GM21576 (cell line): ENCODE measurements at regions not wholly inside any gene's neighbourhood (a gene's known extent, or its start where the extent isn't known, plus 50 kb on each side); places are given as distances from the start of the nearest gene placed in this dataset.

Source experiments
- ATAC-seq: cut with Tn5 transposase; IDR thresholded peaks from one replicate; pipeline ENCODE4 v1.9.1; 2021; ENCODE audit warnings: mild to moderate bottlenecking, moderate library complexity; ENCODE audit not compliant: unreplicated experiment

DNA sequence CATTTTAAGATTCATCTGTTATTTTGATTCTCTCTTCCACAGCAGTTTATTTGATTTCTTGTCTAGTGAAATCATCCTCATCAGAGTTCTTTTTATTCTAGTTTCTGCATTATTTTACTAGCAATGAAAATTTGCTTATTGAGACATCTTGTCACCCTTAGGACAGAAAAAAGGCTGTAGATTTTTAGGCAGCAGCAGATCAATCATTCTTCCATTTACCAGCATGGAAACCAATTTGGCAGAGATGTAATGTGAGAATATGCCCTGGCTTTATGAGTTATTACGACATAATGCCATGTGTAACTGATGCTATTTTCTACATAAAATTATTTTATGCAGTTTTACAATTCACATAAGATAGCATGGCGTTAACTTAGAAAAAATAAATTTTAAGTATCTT is 688.6 kb upstream of the SLC10A2 start:
- ATAC-seq: no peak

- ATAC-seq: no peak
These were observed 668.6 kb upstream of the SLC10A2 start for GRCh38 chr13:103734837-103735236.

DNA sequence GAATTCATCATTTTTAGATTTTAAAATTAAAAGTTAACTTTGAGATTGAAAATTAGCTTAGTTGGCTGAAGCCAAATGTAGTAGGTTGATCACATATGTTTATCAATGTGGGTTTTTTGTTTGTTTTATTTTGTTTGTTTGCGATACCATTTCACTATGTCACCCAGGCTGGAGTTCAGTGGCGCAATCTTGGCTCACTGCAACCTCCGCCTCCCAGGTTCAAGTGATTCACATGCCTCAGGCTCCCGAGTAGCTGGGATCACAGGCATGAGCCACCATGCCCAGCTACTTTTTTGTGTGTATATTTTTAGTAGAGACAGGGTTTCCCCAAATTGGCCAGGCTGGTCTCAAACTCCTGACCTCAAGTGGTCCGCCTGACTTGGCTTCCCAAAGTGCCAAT is 665.7 kb upstream of the SLC10A2 start:
- ATAC-seq: no peak

- ATAC-seq: no peak
These were observed 664.2 kb upstream of the SLC10A2 start for GRCh38 chr13:103730407-103730806.

DNA sequence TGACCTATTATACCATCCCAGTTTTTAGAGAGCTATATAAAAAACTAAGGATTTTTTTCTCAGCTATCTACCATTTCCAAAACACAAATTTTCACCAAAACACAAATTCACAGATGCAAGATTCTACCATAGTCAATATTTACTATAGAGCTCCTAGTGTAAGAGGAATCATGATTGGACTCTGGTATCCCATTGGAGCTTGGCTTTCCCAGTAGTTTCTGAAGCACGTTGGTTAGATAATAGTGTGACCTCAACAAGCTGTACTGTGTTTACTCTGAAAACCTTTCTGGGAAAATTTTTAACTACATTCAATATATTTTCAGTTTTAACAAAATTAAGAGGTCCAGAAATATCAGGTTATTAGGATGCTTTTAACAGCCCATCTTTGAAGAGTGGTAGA is 660.6 kb upstream of the SLC10A2 start:
- no peak for ATAC-seq

DNA sequence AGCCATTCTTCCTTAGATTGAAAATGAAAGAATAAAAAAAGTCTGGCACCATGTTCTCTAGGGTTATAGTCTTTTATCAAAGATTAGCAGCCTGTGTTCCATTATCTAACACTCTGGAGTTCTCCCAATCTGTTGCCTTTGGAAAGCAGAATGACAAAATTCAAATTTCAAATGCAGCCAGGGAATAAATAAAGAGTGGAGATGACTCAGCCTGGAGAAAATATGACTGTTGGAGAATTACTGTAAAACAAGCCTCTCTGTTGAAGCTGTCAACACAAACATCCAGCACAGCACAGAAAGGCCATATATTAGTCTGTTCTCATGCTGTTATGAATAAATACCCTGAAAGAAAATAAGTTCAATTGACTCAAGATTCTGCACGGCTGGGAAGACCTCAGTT is 650.5 kb upstream of the SLC10A2 start:
- no peak for ATAC-seq

DNA sequence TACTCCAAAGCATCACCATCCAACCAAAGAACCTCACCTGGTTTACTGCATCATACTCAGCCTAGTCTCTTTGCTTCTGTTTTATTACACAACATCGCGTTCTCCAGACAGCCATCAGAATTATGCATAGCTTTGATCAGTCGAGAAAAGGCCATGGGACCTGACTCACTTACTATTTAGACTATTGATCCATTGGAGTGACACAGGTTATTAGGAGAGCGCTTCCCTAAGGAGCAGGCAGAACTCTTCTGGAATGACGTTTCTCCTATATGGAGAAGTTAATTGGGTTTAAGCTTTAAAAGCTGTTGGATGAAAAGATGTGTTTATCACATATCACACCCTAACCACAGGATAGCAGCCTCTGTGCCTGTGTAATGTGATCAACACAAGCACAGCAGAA is 649.1 kb upstream of the SLC10A2 start:
- no peak for ATAC-seq

- ATAC-seq: no peak
These were observed 637.0 kb upstream of the SLC10A2 start for GRCh38 chr13:103703246-103703645.

- ATAC-seq: no peak
These were observed 631.8 kb upstream of the SLC10A2 start for GRCh38 chr13:103698000-103698399.

- no peak for ATAC-seq
These were observed 629.1 kb upstream of the SLC10A2 start for GRCh38 chr13:103695320-103695719.

GRCh38 chr13:103694471-103694870 is 628.3 kb upstream of the SLC10A2 start:
- ATAC-seq: no peak

GRCh38 chr13:103694033-103694432 is 627.8 kb upstream of the SLC10A2 start:
- no peak for ATAC-seq

DNA sequence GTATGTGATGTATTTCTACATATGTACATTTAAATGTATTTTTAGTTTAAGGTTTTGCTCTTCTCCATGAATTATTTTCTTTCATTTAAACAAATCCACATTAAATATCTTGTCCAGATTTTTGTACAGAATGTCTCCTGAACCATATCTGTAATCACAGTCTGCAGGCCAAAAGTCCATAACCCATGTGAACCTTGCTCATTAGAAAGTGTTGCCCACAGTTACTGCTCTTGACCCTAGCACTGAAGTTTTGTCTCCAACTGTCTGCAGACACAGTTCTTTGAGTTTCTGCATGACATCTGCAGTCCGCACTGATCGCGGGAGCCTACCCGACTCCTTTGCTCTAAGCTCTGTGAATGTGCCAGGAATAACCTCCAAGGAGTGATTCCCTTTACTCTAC is 626.2 kb upstream of the SLC10A2 start:
- no peak for ATAC-seq

DNA sequence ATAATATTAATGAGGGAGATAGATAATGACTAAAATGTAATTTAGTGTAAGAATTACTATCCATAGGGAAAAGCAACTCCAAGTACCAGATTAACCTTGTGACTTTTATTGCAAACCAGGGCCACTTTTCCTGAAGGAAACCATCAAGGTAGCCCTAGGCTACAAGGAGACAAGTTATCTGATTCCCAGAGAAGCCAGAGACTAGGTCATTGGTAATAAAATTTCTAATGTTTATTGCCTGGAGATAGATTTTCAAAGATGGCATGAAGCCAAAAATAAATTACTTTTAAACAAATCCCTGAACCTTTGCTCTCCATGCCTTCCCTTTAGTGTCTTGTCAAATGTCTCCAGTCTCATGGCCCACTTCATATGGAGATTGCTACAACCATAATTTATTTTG is 610.1 kb upstream of the SLC10A2 start:
- ATAC-seq: no peak

GRCh38 chr13:103671547-103671946 is 605.3 kb upstream of the SLC10A2 start:
- ATAC-seq: no peak

DNA sequence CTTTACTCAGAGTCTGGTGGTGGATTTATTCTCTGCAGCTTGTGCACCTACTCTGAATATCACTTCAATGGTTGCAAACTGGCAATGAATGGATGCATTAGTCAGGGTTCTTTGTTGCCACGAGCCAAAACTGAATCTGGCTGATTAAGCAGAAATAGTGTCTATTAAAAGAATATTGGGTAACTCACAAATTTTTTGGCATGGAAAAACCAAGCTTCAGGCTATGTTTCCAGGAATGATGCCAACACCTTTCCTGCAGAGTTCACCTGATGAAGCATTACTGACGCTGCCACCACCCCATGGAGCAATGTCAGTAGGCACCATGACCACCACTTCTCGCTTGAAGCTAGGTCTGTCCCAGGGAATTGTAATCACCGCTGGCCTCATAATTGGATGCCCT is 597.8 kb upstream of the SLC10A2 start:
- ATAC-seq: no peak

DNA sequence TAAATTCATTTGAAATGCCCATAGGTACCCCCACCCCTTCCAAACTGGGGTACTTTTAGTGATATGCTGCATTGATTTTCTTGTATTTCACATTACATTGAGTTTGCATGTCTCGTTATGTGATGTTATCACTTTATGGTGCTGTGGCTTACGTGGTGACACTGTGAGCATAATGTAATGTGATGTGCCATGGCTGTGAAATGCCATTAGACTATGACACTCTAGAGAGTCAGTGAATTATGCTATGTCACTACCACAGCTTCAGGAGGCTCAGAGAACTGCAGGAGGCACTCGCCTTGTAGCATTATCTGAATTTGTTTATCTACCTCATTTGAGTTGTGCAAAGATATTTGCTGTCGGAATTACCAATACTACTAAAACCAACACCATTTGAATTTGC is 590.1 kb upstream of the SLC10A2 start:
- no peak for ATAC-seq

DNA sequence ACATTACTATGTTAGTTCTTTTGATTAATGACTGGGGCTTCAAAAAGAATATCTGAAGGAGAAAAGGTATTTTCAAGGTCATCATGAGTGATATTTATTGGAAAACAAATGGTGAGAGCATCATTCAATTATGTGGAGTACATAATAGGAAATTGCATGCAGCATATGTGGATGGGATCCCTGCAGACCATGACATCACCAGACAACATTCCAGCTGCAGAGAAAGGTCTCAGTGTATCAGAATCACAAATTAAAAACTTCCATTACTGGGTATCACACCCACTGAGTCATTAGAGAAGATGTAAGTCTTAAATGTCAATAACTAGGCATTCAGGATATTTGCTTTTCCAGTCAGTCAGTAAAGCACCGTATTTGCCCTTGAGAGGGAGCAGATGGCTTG is 574.4 kb upstream of the SLC10A2 start:
- ATAC-seq: no peak

DNA sequence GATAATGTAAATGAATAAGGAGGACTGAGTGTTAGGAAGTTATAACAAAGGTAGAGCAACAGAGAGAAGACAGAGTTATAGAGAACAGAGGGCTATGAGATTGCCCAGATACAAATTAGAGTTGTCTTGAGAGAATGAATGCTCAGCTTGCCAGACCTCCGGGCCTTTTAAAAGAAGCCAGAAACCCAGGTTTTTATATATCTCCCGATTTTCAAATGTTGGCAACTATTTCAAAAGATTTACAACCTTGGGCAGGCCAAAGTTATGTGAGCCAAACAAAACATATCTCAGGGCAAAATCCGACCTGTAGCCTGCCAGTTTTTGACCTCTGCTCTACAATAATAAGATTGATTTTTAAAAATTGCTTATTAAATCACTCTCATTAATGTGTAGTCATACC is 573.1 kb upstream of the SLC10A2 start:
- no peak for ATAC-seq

- no peak for ATAC-seq
These were observed 572.5 kb upstream of the SLC10A2 start for GRCh38 chr13:103638706-103639105.

DNA sequence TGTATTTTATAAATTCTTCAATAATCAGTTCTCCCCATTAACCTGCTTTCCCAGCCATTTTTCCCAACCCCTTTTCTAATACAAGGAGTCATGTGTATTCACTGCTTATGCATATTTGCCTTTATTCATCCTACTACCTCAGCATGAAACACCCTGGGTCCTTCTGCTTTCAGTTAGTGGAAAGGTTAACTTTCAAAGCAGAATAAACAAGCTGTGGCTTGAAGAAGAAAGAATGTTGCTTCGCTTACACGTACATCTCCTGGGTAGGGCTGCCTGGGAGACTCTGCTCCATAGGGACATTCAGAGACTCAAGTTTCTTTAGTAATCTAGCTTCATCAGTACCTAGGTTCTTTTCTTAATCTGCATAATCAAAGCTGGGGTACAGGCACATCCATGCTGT is 567.8 kb upstream of the SLC10A2 start:
- ATAC-seq: no peak

GRCh38 chr13:103625194-103625593 is 559.0 kb upstream of the SLC10A2 start:
- ATAC-seq: no peak

GRCh38 chr13:103618151-103618550 is 551.9 kb upstream of the SLC10A2 start:
- ATAC-seq: no peak

DNA sequence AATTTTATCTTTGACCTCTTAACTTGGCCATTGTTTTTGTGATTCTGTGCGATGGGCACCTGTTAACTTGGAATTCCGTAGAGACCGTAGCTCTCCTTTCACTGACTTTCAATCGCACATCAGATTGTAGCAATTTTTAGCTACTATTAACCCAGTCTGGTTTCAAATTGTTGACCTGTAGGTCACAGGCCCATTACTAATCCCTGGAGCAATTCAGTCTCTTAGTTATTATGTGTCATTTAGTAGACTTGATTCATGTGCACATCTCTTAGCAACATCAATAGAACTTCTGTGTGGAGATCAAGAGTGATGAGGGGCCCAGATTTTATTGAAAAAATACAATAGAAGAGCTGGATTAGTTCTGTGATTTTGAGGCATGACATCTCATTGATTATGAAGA is 549.6 kb upstream of the SLC10A2 start:
- ATAC-seq: no peak
